ENCODE measurements at regions not wholly inside any gene's neighbourhood (a gene's known extent, or its start where the extent isn't known, plus 50 kb on each side); places are given as distances from the start of the nearest gene placed in this dataset.

- Histone ChIP-seq H3K4me3 (replicated peaks; ENCODE audit: low read depth, low read length) (no peak overlapping the region), H3K36me3 (ENCODE audit: control insufficient read depth, insufficient read depth, low read length) (no peaks in the 10 kb centered on the region), H3K27me3 (replicated peaks; ENCODE audit: control insufficient read depth, insufficient read depth, low read length) (no peaks in the 10 kb centered on the region; the same call in none of the 2 replicates)
- no peak for DNase-seq (ENCODE audit: extremely low read depth, insufficient read length)
- no peak for TF ChIP-seq CTCF (IDR thresholded peaks at IDR 0.05; ENCODE audit: insufficient read depth, low read length, poor library complexity, severe bottlenecking)
Observed at GRCh38 chr1:55578646-55579045, 363.5 kb upstream of the USP24 start.

GRCh38 chr1:55575571-55576279, 360.6 kb upstream of the USP24 start:
- Histone ChIP-seq H3K36me3 (ENCODE audit: control insufficient read depth, insufficient read depth, low read length) (no peaks in the 10 kb centered on the region), H3K4me3 (replicated peaks; ENCODE audit: low read depth, low read length) (no peak overlapping the region), H3K27me3 (replicated peaks; ENCODE audit: control insufficient read depth, insufficient read depth, low read length) (no peaks in the 10 kb centered on the region; the same call in none of the 2 replicates)
- DNase-seq (ENCODE audit: extremely low read depth, insufficient read length) = no peak
- TF ChIP-seq CTCF (IDR thresholded peaks at IDR 0.05; ENCODE audit: insufficient read depth, low read length, poor library complexity, severe bottlenecking) = no peak

- Histone ChIP-seq H3K36me3 (ENCODE audit: control insufficient read depth, insufficient read depth, low read length) (no peaks in the 10 kb centered on the region), H3K27me3 (replicated peaks; ENCODE audit: control insufficient read depth, insufficient read depth, low read length) (no peaks in the 10 kb centered on the region; the same call in none of the 2 replicates), H3K4me3 (replicated peaks; ENCODE audit: low read depth, low read length) (no peak overlapping the region)
- no peak for TF ChIP-seq CTCF (IDR thresholded peaks at IDR 0.05; ENCODE audit: insufficient read depth, low read length, poor library complexity, severe bottlenecking)
- DNase-seq (ENCODE audit: extremely low read depth, insufficient read length) = no peak
Observed at GRCh38 chr1:55574691-55575225, 359.6 kb upstream of the USP24 start.

- Histone ChIP-seq H3K4me3 (replicated peaks; ENCODE audit: low read depth, low read length) (no peak overlapping the region), H3K36me3 (ENCODE audit: control insufficient read depth, insufficient read depth, low read length) (no peaks in the 10 kb centered on the region), H3K27me3 (replicated peaks; ENCODE audit: control insufficient read depth, insufficient read depth, low read length) (no peaks in the 10 kb centered on the region; the same call in 1 of the 2 replicates)
- no peak for DNase-seq (ENCODE audit: extremely low read depth, insufficient read length)
- TF ChIP-seq CTCF (IDR thresholded peaks at IDR 0.05; ENCODE audit: insufficient read depth, low read length, poor library complexity, severe bottlenecking) = no peak
Observed at GRCh38 chr1:55572878-55573734, 357.9 kb upstream of the USP24 start.

GRCh38 chr1:55571767-55572166, 356.6 kb upstream of the USP24 start:
- TF ChIP-seq CTCF (IDR thresholded peaks at IDR 0.05; ENCODE audit: insufficient read depth, low read length, poor library complexity, severe bottlenecking) = no peak
- H3K4me3 ChIP-seq (replicated peaks; ENCODE audit: low read depth, low read length) = no peak overlapping the region
- no peaks in the 10 kb centered on the region; the same call in 1 of the 2 replicates for H3K27me3 ChIP-seq (replicated peaks; ENCODE audit: control insufficient read depth, insufficient read depth, low read length)
- DNase-seq (ENCODE audit: extremely low read depth, insufficient read length) = no peak
- H3K36me3 ChIP-seq (ENCODE audit: control insufficient read depth, insufficient read depth, low read length) = no peaks in the 10 kb centered on the region

Measured in GM06990 (cell line).